GM23338 (cell line): ENCODE measurements at regions not wholly inside any gene's neighbourhood (a gene's known extent, or its start where the extent isn't known, plus 50 kb on each side); places are given as distances from the start of the nearest gene placed in this dataset.

Source experiments
- CREB1 ChIP-seq: fragments of 250-450 bp; sonication (Bioruptor Pico); IDR thresholded peaks from 2 replicates; pipeline ENCODE4 v1.5.0; 2020; ENCODE audit warnings: low read depth, mild to moderate bottlenecking, moderate library complexity
- CTCF ChIP-seq, 2 experiments: fragments of 200-600 bp in 1 of 2; sonication (generic) in 1 of 2; conservative IDR thresholded peaks; 2 replicates each; pipeline versions ENCODE4 v1.5.1 to v1.6.1; 2016 to 2017; ENCODE audit warnings: antibody characterized with exemption in 2 of 2, low read depth in 2 of 2, mild to moderate bottlenecking in 2 of 2, moderate library complexity in 1 of 2
- ETS1 ChIP-seq: IDR thresholded peaks from 2 replicates; pipeline ENCODE4 v1.6.1; 2016; ENCODE audit warnings: antibody characterized with exemption
- EZH2 ChIP-seq: fragments of 200-600 bp; sonication (generic); IDR thresholded peaks from one replicate; pipeline ENCODE4 v1.8.0; 2017; ENCODE audit warnings: antibody characterized with exemption, mild to moderate bottlenecking, low read depth; ENCODE audit not compliant: unreplicated experiment
- EZH2phosphoT487 ChIP-seq: fragments of 200-600 bp; sonication (generic); IDR thresholded peaks from one replicate; pipeline ENCODE4 v1.8.1; 2018; ENCODE audit warnings: antibody characterized with exemption; ENCODE audit not compliant: unreplicated experiment
- JUNB ChIP-seq: IDR thresholded peaks from one replicate; pipeline ENCODE4 v1.6.1; 2016; ENCODE audit warnings: antibody characterized with exemption; ENCODE audit not compliant: unreplicated experiment
- NANOG ChIP-seq: IDR thresholded peaks from 2 replicates; pipeline ENCODE4 v1.6.1; 2016; ENCODE audit warnings: antibody characterized with exemption, borderline replicate concordance
- POLR2AphosphoS5 ChIP-seq: IDR thresholded peaks from 2 replicates; pipeline ENCODE4 v1.6.1; 2016; ENCODE audit warnings: antibody characterized with exemption, low read depth
- REST ChIP-seq: IDR thresholded peaks from one replicate; pipeline ENCODE4 v1.6.1; 2018; ENCODE audit warnings: antibody characterized with exemption; ENCODE audit not compliant: unreplicated experiment

GRCh38 chrX:115425359-115425758, 135.6 kb upstream of the PLS3 start:
- TF ChIP-seq CTCF (conservative IDR thresholded peaks at IDR 0.05; ENCODE audit: low read depth in 2 of 2) (no peak), REST (no peak), POLR2AphosphoS5 (no peak), JUNB (no peak), EZH2 (no peak), CREB1 (no peak), ETS1 (no peak), EZH2phosphoT487 (no peak), NANOG (no peak)
